Ishikawa (cell line): ENCODE measurements at regions not wholly inside any gene's neighbourhood (a gene's known extent, or its start where the extent isn't known, plus 50 kb on each side); places are given as distances from the start of the nearest gene placed in this dataset.

Source experiments
- CEBPB ChIP-seq: IDR thresholded peaks from 2 replicates; pipeline ENCODE4 v1.6.1; 2012
- CREB1 ChIP-seq: IDR thresholded peaks from 2 replicates; pipeline ENCODE4 v1.6.1; 2012; ENCODE audit warnings: low read depth
- EGR1 ChIP-seq: IDR thresholded peaks from 2 replicates; pipeline ENCODE4 v1.6.1; 2012
- EP300 ChIP-seq: IDR thresholded peaks from 2 replicates; pipeline ENCODE4 v1.6.1; 2012; ENCODE audit warnings: borderline replicate concordance
- FOXM1 ChIP-seq: IDR thresholded peaks from 2 replicates; pipeline ENCODE4 v1.6.1; 2012; ENCODE audit warnings: low read depth, borderline replicate concordance
- NFIC ChIP-seq: IDR thresholded peaks from 2 replicates; pipeline ENCODE4 v1.6.1; 2012
- RAD21 ChIP-seq: IDR thresholded peaks from 2 replicates; pipeline ENCODE4 v1.6.1; 2012; ENCODE audit warnings: low read depth
- REST ChIP-seq: IDR thresholded peaks from 2 replicates; pipeline ENCODE4 v1.6.1; 2012; ENCODE audit warnings: low read depth, mild to moderate bottlenecking
- TAF1 ChIP-seq: IDR thresholded peaks from 2 replicates; pipeline ENCODE4 v1.6.1; 2012; ENCODE audit warnings: low read depth, mild to moderate bottlenecking
- TCF12 ChIP-seq: IDR thresholded peaks from 2 replicates; pipeline ENCODE4 v1.6.1; 2012; ENCODE audit warnings: low read depth
- TEAD4 ChIP-seq: IDR thresholded peaks from 2 replicates; pipeline ENCODE4 v1.6.1; 2012
- YY1 ChIP-seq: IDR thresholded peaks from 2 replicates; pipeline ENCODE4 v1.6.1; 2012; ENCODE audit warnings: low read depth
- ZBTB7A ChIP-seq: IDR thresholded peaks from 2 replicates; pipeline ENCODE4 v1.6.1; 2012; ENCODE audit warnings: low read depth
- TF ChIP-seq, protein P1 (sequence below): IDR thresholded peaks from 2 replicates; pipeline ENCODE4 v1.6.1; 2012
- TF ChIP-seq, protein P2 (sequence below): IDR thresholded peaks from 2 replicates; pipeline ENCODE4 v1.6.1; 2012

DNA sequence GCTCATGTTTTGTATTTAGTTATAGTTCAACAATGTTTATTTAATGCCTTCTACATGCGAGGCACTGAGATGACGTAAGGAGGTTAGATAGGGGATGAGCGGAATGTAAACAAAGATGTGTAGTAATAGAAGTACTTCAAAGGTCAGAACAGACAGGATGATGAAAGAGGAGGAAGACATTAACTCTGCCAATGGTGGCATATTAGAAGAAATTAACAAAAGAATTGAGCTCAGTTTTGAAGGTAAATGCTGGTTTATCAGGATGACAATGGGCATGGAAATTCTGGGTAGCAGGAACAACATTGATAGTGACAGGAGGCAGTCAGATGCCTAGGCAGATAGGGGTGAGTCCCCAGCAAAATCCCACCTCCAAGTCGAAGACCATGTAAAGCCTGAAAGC, 62.3 kb upstream of the PGRMC2 start:
- TF ChIP-seq, protein P1, sequence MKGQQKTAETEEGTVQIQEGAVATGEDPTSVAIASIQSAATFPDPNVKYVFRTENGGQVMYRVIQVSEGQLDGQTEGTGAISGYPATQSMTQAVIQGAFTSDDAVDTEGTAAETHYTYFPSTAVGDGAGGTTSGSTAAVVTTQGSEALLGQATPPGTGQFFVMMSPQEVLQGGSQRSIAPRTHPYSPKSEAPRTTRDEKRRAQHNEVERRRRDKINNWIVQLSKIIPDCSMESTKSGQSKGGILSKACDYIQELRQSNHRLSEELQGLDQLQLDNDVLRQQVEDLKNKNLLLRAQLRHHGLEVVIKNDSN: no peak
- TF ChIP-seq TAF1: no peak
- no peak for TF ChIP-seq TCF12
- TF ChIP-seq CREB1: no peak
- no peak for TF ChIP-seq REST
- TF ChIP-seq YY1: no peak
- TF ChIP-seq ZBTB7A: no peak
- no peak for TF ChIP-seq EP300
- TF ChIP-seq, protein P2, sequence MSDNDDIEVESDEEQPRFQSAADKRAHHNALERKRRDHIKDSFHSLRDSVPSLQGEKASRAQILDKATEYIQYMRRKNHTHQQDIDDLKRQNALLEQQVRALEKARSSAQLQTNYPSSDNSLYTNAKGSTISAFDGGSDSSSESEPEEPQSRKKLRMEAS: no peak
- no peak for TF ChIP-seq EGR1
- TF ChIP-seq TEAD4: no peak
- no peak for TF ChIP-seq NFIC
- TF ChIP-seq FOXM1: no peak
- TF ChIP-seq CEBPB: no peak
- TF ChIP-seq RAD21: no peak

- TF ChIP-seq TCF12: no peak
- no peak for TF ChIP-seq ZBTB7A
- no peak for TF ChIP-seq FOXM1
- TF ChIP-seq EP300: no peak
- TF ChIP-seq, protein P1: no peak
- no peak for TF ChIP-seq REST
- no peak for TF ChIP-seq YY1
- TF ChIP-seq CREB1: no peak
- no peak for TF ChIP-seq TEAD4
- no peak for TF ChIP-seq CEBPB
- no peak for TF ChIP-seq EGR1
- no peak for TF ChIP-seq RAD21
- TF ChIP-seq NFIC: no peak
Observed at GRCh38 chr4:128347930-128348660, 60.5 kb upstream of the PGRMC2 start.

DNA sequence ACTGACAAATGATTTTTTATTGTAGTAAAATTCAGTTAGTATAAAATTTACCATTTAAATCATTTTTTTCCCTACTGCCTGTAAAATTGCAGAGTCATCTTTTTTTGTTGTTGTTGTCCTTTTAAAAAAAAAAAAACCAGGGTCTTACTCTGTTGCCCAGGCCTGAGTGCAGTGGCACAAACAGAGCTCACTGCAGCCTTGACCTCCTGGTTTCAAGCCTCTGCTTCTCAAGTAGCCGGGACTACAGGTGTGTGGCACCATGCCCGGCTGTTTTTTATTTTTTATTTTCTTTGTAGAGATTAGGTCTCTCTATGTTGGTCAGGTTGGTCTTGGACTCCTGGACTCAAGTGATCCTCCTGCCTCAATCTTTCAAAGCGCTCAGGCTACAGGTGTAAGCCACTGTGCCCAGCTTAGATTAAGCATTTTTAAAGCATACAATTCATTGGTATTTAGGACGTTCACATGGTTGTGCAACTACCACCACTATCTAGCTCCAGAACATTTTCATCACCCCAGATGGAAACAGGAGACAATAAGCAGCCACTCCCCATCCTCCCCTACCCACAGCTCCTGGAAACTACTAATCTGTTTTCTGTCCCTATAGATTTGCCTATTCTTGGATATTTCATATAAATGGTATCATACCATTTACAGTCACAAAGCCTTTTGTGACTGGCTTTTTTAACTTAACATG, 59.7 kb upstream of the PGRMC2 start:
- TF ChIP-seq CEBPB (peak; percentile 77), EP300 (no peak)

DNA sequence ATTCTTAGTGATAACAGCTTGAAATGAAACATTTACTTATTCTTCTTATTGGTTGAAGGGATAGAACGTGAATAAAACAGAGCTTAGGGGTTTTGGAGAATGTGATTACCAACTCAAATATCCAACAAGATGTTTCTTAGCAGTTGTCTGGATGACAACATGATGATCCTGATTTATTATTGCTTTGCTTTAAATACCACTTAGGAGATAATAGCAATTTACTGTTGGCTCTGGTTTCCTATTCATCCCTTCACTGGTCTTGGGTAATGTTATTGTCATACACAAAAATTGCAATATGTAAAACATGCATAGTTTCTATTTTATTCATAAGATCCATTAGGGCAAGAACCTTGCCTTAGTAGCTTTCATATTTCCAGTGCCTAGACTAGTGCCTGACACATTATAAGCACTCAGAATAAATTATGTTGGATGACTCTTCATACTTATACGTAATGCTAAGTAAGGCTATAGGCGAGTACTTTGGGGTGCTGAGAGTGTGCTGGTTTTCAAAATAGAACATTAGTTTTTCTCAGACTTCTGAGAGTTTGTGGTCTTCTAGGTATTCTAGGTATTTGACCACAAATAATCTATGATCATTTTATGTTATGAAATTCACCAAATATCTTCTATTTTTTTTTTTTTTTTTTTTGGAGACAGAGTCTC, 58.6 kb upstream of the PGRMC2 start:
- TF ChIP-seq REST (no peak), FOXM1 (no peak), ZBTB7A (no peak), YY1 (no peak), RAD21 (no peak), TEAD4 (no peak), CEBPB (no peak), EP300 (no peak), EGR1 (no peak), CREB1 (no peak), NFIC (no peak), TCF12 (no peak), TAF1 (no peak)
- TF ChIP-seq, protein P2: no peak
- TF ChIP-seq, protein P1: no peak
